MM.1S (cell line): ENCODE measurements at regions not wholly inside any gene's neighbourhood (a gene's known extent, or its start where the extent isn't known, plus 50 kb on each side); places are given as distances from the start of the nearest gene placed in this dataset.

Source experiments
- EZH2 ChIP-seq: fragments of 300-600 bp; sonication (generic); optimal IDR thresholded peaks from 2 replicates; pipeline ENCODE3; 2017; ENCODE audit warnings: low read depth, mild to moderate bottlenecking, antibody characterized with exemption, low read length, mixed read lengths
- TF ChIP-seq, protein P1 (sequence below): fragments of 300-600 bp; sonication (generic); IDR thresholded peaks from 2 replicates; pipeline ENCODE4 v1.5.1; 2016; ENCODE audit warnings: antibody characterized with exemption, low read length, mixed read lengths

DNA sequence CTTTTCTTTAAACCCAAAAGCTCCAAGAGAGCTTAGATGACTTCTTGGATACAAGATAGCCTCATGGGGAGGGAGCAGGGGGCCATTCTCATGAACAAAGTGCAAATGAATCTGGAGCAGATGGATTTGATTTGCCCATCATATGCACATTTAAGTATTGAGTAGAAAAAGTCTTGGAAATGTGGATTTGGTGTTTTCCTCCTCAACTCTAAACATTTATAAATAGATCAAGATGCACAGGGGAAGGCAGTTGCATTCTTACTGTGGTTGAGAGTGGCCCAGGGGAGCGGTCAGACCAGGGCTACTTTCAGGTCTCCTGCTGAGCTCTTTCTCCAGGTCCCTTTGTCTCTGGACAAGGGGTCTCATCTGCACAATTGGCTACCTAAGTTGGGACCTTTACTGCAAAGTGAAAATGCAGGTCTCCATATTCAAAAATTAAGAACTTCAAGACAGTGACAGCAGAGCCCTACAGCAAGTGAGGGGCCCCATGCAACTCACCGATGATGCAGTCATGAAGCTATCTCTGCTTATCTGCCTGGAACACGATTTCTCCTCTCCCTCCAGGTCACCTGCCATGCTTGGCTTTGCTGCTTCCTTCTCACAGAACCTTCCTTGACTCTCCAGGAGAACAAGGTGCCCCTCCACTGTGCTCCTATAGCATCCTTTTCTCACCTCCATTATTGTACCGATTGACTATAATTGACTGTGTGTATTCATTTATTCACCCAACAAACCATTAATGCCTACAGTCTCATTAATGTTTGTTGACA lies 145.4 kb downstream of the LPIN1 start:
- TF ChIP-seq, protein P1, sequence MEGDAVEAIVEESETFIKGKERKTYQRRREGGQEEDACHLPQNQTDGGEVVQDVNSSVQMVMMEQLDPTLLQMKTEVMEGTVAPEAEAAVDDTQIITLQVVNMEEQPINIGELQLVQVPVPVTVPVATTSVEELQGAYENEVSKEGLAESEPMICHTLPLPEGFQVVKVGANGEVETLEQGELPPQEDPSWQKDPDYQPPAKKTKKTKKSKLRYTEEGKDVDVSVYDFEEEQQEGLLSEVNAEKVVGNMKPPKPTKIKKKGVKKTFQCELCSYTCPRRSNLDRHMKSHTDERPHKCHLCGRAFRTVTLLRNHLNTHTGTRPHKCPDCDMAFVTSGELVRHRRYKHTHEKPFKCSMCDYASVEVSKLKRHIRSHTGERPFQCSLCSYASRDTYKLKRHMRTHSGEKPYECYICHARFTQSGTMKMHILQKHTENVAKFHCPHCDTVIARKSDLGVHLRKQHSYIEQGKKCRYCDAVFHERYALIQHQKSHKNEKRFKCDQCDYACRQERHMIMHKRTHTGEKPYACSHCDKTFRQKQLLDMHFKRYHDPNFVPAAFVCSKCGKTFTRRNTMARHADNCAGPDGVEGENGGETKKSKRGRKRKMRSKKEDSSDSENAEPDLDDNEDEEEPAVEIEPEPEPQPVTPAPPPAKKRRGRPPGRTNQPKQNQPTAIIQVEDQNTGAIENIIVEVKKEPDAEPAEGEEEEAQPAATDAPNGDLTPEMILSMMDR = no peak
- no peak for TF ChIP-seq EZH2
